ENCODE measurements at regions not wholly inside any gene's neighbourhood (a gene's known extent, or its start where the extent isn't known, plus 50 kb on each side); places are given as distances from the start of the nearest gene placed in this dataset.

- DNase-seq (ENCODE audit: low spot score) = no peak
These were observed 149.7 kb upstream of the SPRY4 start for GRCh38 chr5:142474431-142475094.

GRCh38 chr5:142473038-142473437 is 148.2 kb upstream of the SPRY4 start:
- no peak for DNase-seq (ENCODE audit: low spot score)

DNA sequence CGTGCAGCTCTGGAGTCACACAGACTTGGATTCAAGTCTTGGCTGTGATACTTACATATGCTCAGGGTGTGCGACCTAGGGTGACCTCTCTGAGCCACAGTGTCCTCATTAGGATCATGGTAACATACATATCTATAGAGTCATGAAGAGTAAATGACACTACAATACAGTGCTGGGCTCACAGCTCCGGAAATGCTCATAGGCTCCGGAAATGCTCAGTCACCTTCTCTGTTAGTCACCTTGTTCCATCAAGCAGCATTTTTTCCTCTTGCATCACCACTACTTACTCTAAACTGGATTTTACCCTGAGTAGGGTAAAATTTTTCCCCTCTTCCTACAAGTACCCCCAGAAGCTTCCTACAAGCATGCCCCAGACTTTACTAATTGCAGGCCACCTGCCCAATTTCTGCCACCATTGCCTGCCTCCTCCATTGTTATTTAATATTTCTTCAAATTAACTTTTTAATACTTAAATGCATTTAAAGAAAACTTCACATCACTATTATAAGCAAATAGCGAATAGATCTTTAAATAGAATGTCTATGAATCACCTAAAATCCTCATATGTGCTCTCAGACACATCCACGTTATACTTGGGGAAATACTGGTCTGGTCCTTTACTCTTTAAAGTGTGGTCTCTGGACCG is 147.6 kb upstream of the SPRY4 start:
- DNase-seq (ENCODE audit: low spot score) = no peak

DNA sequence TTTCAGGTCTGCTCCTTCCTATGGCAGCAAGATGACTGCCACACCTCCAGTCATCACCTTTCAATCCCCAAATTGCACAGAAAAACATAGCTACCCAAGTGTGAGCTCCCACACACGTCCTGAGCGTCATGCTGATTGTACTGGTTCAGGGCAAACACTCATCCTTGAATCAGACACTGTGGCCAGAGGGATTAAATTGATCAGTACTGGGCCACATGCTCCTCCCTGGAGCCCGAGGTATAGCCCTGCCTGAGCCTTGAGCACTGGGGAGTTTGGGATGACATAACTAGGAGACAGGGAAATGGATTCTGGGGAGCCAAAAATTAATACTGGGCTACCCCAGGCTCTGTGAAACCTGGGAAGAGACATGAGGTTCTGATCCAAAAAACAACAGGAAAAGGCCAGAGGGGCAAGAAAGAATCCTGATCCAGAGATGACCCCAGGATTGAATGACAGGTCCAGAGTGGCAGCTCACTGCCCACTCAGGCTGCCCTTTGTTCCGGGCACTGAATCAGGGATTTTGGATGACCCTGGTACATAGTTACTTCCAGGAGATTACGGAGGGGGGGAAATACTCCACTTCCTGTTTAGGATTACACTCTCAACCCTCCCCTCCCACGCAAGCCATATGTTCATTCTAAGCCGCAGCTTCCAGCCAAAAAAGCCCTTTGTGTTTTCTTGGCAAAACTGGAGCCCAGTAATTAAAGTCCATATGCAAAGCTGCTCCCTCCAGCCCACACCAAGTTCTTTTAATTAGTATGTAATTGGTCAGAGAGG is 141.6 kb upstream of the SPRY4 start:
- no peak for DNase-seq (ENCODE audit: low spot score)

DNA sequence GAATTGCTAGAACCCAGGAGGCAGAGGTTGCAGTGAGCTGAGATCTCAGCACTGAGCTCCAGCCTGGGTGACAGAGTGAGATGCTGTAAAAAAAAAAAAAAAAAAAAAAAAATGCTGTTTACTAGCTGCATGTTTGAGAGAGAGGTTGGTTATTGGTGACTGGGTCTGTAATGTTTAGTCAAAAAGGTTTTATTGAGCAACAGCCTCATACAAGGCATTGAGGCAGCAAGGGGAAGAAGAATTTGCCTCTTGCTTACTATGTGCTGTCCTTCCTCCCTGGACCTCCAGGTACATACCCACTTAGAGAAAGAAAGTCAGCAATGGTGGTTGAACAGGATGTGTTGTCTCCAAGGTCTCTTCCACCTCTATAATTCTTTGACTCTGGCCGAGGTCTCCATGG is 140.7 kb upstream of the SPRY4 start:
- DNase-seq (ENCODE audit: low spot score) = no peak

- no peak for DNase-seq (ENCODE audit: low spot score)
These were observed 139.1 kb upstream of the SPRY4 start for GRCh38 chr5:142463904-142464303.

GRCh38 chr5:142461028-142461590 is 136.3 kb upstream of the SPRY4 start:
- no peak for DNase-seq (ENCODE audit: low spot score)

DNA sequence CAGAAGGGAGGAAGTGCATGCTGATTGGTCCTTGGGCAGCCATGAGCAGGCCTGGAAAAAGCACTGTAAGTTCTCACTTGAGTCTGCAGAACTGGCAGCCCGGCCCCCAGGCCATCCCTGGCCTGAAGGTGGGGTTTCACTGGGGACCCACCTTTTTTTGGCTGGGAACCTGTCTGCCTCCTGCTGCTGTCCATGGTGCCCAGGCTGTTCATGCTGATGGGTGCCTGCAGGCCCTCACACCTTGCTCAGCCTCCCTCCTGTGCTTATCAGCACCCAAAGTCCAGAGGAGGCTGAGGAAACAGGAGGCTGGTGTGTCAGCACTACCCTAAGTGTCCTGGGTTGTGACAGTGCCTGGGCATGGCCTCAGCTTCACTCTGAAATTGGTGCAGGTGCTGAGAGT is 134.4 kb upstream of the SPRY4 start:
- no peak for DNase-seq (ENCODE audit: low spot score)

GRCh38 chr5:142455856-142456255 is 131.0 kb upstream of the SPRY4 start:
- no peak for DNase-seq (ENCODE audit: low spot score)

DNA sequence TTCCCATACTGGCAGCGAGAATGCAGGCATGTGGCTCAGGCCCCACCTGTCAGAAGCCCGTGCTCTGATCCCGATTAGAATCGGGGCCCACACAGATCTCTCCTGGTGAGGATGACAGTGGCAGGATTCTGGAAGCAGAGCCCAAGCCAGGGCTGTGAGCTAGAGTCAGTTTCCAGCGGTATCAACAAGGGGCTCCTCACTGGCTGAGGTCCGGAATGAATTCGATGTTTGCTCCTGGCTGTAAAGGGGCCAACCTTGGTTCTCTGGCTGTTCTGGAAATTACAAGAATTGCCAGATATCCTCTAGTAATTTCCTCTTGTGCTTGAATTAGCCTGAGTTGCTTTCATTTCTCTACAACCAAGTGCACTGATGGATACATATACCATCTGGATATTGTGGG is 129.1 kb upstream of the SPRY4 start:
- no peak for DNase-seq (ENCODE audit: low spot score)

GRCh38 chr5:142450419-142450818 is 125.6 kb upstream of the SPRY4 start:
- no peak for DNase-seq (ENCODE audit: low spot score)

DNA sequence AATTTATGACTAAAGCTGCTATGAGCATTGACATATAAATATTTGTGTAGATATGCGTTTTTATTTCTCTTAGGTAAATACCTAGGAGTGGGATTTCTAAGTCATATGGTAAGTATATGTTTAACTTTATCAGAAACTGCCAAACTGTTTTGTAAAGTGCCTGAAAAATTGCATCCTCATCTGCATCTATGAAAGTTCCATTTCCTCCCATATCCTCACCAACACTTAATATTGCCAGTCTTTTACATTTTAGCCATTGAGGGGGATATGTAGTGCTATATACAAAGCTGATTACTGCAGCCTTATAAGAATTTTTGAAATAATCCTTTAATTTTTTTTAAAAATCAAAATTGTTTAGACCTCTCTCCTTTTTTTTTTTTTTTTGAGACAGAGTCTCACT is 123.1 kb upstream of the SPRY4 start:
- DNase-seq (ENCODE audit: low spot score) = no peak

DNA sequence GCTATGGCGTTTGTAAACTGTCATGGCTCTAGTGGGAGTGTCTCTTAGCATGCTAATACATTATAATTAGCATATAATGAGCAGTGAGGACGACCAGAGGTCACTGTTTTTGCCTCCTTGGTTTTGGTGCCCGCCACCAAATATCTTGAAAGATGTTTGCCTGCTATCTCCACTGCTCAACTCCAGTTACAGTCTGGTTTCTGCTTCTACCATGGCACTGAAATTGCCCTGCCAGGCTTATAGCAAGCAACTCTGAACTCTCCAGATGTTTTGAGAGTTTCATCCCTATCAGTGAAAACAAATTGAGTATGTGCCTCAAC is 122.1 kb upstream of the SPRY4 start:
- no peak for DNase-seq (ENCODE audit: low spot score)

GRCh38 chr5:142446131-142446959 is 121.5 kb upstream of the SPRY4 start:
- DNase-seq (ENCODE audit: low spot score) = no peak

GRCh38 chr5:142445266-142445665 is 120.4 kb upstream of the SPRY4 start:
- no peak for DNase-seq (ENCODE audit: low spot score)

DNA sequence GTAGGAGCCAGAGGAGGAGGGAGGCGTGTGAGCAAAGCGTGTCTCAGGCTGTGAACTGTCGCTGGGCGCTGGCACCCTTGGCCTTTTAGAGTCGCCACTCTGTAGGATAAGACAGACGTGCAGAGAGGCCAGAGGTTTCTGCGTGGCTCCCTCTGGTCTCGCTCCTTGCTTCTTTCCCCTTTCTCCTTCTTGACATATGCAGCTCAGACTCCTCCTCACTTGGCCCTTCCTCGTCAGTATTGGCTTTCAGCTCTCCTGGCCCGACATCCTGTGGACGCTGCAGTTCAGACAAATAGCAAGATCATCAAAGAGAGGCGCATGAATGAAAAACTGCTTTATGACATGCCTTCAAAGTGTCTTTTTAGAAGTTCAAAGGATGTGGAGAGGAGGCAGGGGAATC is 116.8 kb upstream of the SPRY4 start:
- no peak for DNase-seq (ENCODE audit: low spot score)

- DNase-seq (ENCODE audit: low spot score) = no peak
These were observed 114.5 kb upstream of the SPRY4 start for GRCh38 chr5:142439207-142439860.

DNA sequence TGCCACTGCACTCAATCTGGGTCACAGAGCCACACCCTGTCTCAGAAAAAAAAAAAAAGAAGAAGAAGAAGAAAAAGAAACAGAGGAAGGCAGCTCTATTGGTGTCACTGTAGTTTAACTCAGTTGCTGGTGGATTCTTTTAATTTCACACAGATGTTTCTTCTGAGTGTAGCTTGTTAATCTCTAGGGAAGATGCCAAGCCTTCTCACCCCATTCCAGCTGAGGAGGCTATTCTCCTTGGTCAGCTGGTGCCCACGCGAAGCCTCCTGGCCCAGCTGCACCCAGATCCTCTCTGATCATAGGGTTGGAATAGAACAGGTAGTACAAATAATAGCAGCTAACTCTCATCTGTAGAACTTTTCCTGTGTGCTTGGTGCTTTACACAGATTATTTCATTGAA is 113.8 kb upstream of the SPRY4 start:
- no peak for DNase-seq (ENCODE audit: low spot score)

GRCh38 chr5:142437563-142437962 is 112.7 kb upstream of the SPRY4 start:
- no peak for DNase-seq (ENCODE audit: low spot score)

GRCh38 chr5:142435410-142436115 is 110.7 kb upstream of the SPRY4 start:
- no peak for DNase-seq (ENCODE audit: low spot score)

DNA sequence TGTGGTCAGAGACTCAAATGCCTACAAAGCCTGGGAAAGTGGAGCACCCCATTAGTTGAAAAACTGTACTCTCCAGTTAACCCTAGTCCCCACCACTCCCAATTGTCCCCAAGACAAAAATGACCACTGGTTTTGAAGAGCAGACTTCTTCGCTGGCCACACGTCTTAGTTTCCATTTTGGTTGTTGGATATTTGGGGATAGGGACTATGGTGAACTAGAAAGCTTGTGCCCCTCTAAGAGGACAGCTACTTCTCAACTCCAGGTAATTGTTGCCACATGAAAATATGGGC is 109.4 kb upstream of the SPRY4 start:
- DNase-seq (ENCODE audit: low spot score) = no peak

All from ecto neural progenitor cell (in vitro differentiated cells).